ENCODE measurements at regions not wholly inside any gene's neighbourhood (a gene's known extent, or its start where the extent isn't known, plus 50 kb on each side); places are given as distances from the start of the nearest gene placed in this dataset.

- ChIA-PET CTCF (no interaction called here), RAD21 (ENCODE audit: unreplicated experiment) (no interaction called here), POLR2A (no interaction called here), SMC1A (ENCODE audit: uncharacterized antibody, unreplicated experiment) (no interaction called here)
- H4K20me1 ChIP-seq (ENCODE audit: control insufficient read depth, insufficient read depth): no peaks in the 10 kb centered on the region
- WGBS (ENCODE audit: insufficient coverage, insufficient replicate concordance, low lambda C conversion rate, missing lambda C conversion rate): 4% methylated on average over 2 of the region's 2 CpGs
- no peak for ATAC-seq
- intact Hi-C loops (cut with micrococcal nuclease; ENCODE audit: unreplicated experiment): no loop called here
- H3K9ac ChIP-seq (ENCODE audit: control insufficient read depth, insufficient read depth, low read length): no peak overlapping the region
- DNase-seq (ENCODE audit: low read depth, low spot score): no peak
- no peak overlapping the region for H3K27ac ChIP-seq (ENCODE audit: control insufficient read depth, insufficient read depth)
- no peak for FAIRE-seq
- H3K79me2 ChIP-seq (ENCODE audit: control insufficient read depth, insufficient read depth, low read length): no peaks in the 10 kb centered on the region
- H3K4me1 ChIP-seq (ENCODE audit: control insufficient read depth, insufficient read depth, low read length): no peaks in the 10 kb centered on the region
- in situ Hi-C loops (cut with MboI): no loop called here
- TF ChIP-seq BACH1 (IDR thresholded peaks at IDR 0.05; ENCODE audit: borderline replicate concordance) (no peak), IRF4 (IDR thresholded peaks at IDR 0.05; ENCODE audit: low read depth, low read length) (no peak), EZH2 (IDR thresholded peaks at IDR 0.05; ENCODE audit: borderline replicate concordance, control insufficient read depth, low read depth, low read length) (no peak), HDAC2 (IDR thresholded peaks at IDR 0.05) (no peak), NBN (IDR thresholded peaks at IDR 0.05) (no peak), CHD1 (IDR thresholded peaks at IDR 0.05; ENCODE audit: low read depth, low read length) (no peak), SREBF2 (IDR thresholded peaks at IDR 0.05; ENCODE audit: low read length) (no peak), ZNF592 (IDR thresholded peaks at IDR 0.05) (no peak), FOXK2 (IDR thresholded peaks at IDR 0.05) (no peak), ATF7 (IDR thresholded peaks at IDR 0.05; ENCODE audit: low read depth) (no peak), HDAC6 (IDR thresholded peaks at IDR 0.05; ENCODE audit: unreplicated experiment) (no peak), GATAD2B (conservative IDR thresholded peaks at IDR 0.05; ENCODE audit: low read depth) (no peak), RAD51 (IDR thresholded peaks at IDR 0.05) (no peak), ESRRA (IDR thresholded peaks at IDR 0.05; ENCODE audit: low read length) (no peak)
- no peaks in the 10 kb centered on the region for H3K36me3 ChIP-seq (ENCODE audit: control insufficient read depth in 2 of 2, insufficient read depth in 2 of 2, low read length in 1 of 2)
- no peak overlapping the region for H3K4me3 ChIP-seq
- no TSS peak for BruUV-seq (replicated peaks)
- H3K27me3 ChIP-seq (replicated peaks in 1 of 2; ENCODE audit: control insufficient read depth in 2 of 2, insufficient read depth in 2 of 2, low read length in 1 of 2): no peaks in the 10 kb centered on the region; a peak in 2 of 4 replicates
- H3K4me2 ChIP-seq (ENCODE audit: control insufficient read depth, insufficient read depth): no peak overlapping the region
- H3K9me3 ChIP-seq (replicated peaks; ENCODE audit: control insufficient read depth, insufficient read depth, low read length): no peaks in the 10 kb centered on the region
- H2AFZ ChIP-seq (ENCODE audit: control insufficient read depth, low read depth, low read length): no peak overlapping the region
These were observed 150.0 kb downstream of the NSG2 start for GRCh38 chr5:174195517-174195916.

Data from GM12878 (cell line).